ENCODE measurements at regions not wholly inside any gene's neighbourhood (a gene's known extent, or its start where the extent isn't known, plus 50 kb on each side); places are given as distances from the start of the nearest gene placed in this dataset.

- H2AFZ ChIP-seq (ENCODE audit: low read depth, low read length), result no peak overlapping the region
- DNase-seq (ENCODE audit: extremely low read depth in 1 of 4, low spot score in 3 of 4), result no peak
- ChIA-PET CTCF (ENCODE audit: low intra/inter-chr PET ratio) (no interaction called here), POLR2A (no interaction called here)
- TF ChIP-seq ZNF316 (IDR thresholded peaks at IDR 0.05), result peak; percentile 48
- TF ChIP-seq POLR2AphosphoS5 (IDR thresholded peaks at IDR 0.05; ENCODE audit: control insufficient read depth, insufficient read depth, low read depth, low read length), result no peak
- peak; percentile 45 for TF ChIP-seq C11orf30 (IDR thresholded peaks at IDR 0.05; ENCODE audit: low read depth)
- H3K27ac ChIP-seq (ENCODE audit: extremely low read depth, low read depth, low read length), result no peak overlapping the region
- no peaks in the 10 kb centered on the region for H3K9me1 ChIP-seq (ENCODE audit: control insufficient read depth, insufficient read depth, low read length)
- H3K4me1 ChIP-seq (replicated peaks in 1 of 2; ENCODE audit: control insufficient read depth in 2 of 2, insufficient read depth in 2 of 2, low read length in 2 of 2), result peaks cover 0 to 2% of the 10 kb centered on the region in 2 experiments; a peak in 2 of 5 replicates
- no peak overlapping the region for H3K4me3 ChIP-seq
- ATAC-seq, result no peak
- no peak for FAIRE-seq
- no peaks in the 10 kb centered on the region for H3K36me3 ChIP-seq (ENCODE audit: control insufficient read depth, insufficient read depth, low read length)
- H3K27me3 ChIP-seq (ENCODE audit: control insufficient read depth in 2 of 2, insufficient read depth in 2 of 2, low read length in 2 of 2), result no peaks in the 10 kb centered on the region
- 58% methylated on average over 1 of the region's 1 CpG for WGBS (ENCODE audit: insufficient coverage, low coverage, missing lambda C conversion rate)
- no peak overlapping the region for H3K9ac ChIP-seq (ENCODE audit: insufficient read depth in 1 of 2, low read depth in 2 of 2, low read length in 2 of 2)
- no TSS peak for BruUV-seq (replicated peaks)
- intact Hi-C loops (cut with micrococcal nuclease) (no loop called here), in situ Hi-C loops (cut with MboI) (no loop called here)
- no peaks in the 10 kb centered on the region for H3K9me3 ChIP-seq (replicated peaks; ENCODE audit: control insufficient read depth, insufficient read depth, low read depth, low read length)
- no peaks in the 10 kb centered on the region for H4K20me1 ChIP-seq (replicated peaks; ENCODE audit: control insufficient read depth, insufficient read depth, low read length)
- no peaks in the 10 kb centered on the region for H3K79me2 ChIP-seq (ENCODE audit: control insufficient read depth, insufficient read depth, low read length)
- H3K4me2 ChIP-seq (ENCODE audit: insufficient read depth, low read length), result no peak overlapping the region
These were observed 133.1 kb upstream of the IGSF10 start for GRCh38 chr3:151593928-151594327.

DNA sequence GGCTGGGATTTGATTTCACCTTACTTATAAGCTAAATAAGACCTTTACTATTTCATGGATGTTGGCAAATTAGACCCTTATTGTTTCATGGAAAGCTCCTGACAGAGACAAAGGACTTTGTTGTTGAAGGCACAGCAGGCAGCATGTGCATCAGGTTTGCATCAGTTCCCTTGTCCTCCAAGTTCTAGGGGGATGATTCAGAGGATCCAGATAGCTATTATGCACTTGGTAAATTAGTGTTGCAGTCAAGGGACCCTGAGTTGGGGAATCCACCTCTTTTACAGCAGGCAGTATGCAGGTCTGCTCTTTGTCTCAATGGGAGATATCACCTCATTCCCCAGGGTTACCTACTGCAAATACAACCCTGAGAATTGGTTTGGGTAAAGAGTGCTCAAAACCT is 131.4 kb upstream of the IGSF10 start:
- H3K9me3 ChIP-seq (replicated peaks; ENCODE audit: control insufficient read depth, insufficient read depth, low read depth, low read length), result no peaks in the 10 kb centered on the region
- H3K27me3 ChIP-seq (ENCODE audit: control insufficient read depth in 2 of 2, insufficient read depth in 2 of 2, low read length in 2 of 2), result no peaks in the 10 kb centered on the region
- ChIA-PET POLR2A (no interaction called here), CTCF (ENCODE audit: low intra/inter-chr PET ratio) (no interaction called here)
- no TSS peak for BruUV-seq (replicated peaks)
- DNase-seq (ENCODE audit: extremely low read depth in 1 of 4, low spot score in 3 of 4) (no peak), FAIRE-seq (no peak), ATAC-seq (no peak)
- H3K9ac ChIP-seq (ENCODE audit: insufficient read depth in 1 of 2, low read depth in 2 of 2, low read length in 2 of 2), result no peak overlapping the region
- H4K20me1 ChIP-seq (replicated peaks; ENCODE audit: control insufficient read depth, insufficient read depth, low read length), result no peaks in the 10 kb centered on the region
- intact Hi-C loops (cut with micrococcal nuclease) (no loop called here), in situ Hi-C loops (cut with MboI) (no loop called here)
- no peak overlapping the region for H3K4me2 ChIP-seq (ENCODE audit: insufficient read depth, low read length)
- no peak overlapping the region for H2AFZ ChIP-seq (ENCODE audit: low read depth, low read length)
- no peaks in the 10 kb centered on the region for H3K79me2 ChIP-seq (ENCODE audit: control insufficient read depth, insufficient read depth, low read length)
- no peaks in the 10 kb centered on the region for H3K4me1 ChIP-seq (replicated peaks in 1 of 2; ENCODE audit: control insufficient read depth in 2 of 2, insufficient read depth in 2 of 2, low read length in 2 of 2)
- no peak overlapping the region for H3K4me3 ChIP-seq
- no peaks in the 10 kb centered on the region for H3K9me1 ChIP-seq (ENCODE audit: control insufficient read depth, insufficient read depth, low read length)
- H3K36me3 ChIP-seq (ENCODE audit: control insufficient read depth, insufficient read depth, low read length), result no peaks in the 10 kb centered on the region
- H3K27ac ChIP-seq (ENCODE audit: extremely low read depth, low read depth, low read length), result no peak overlapping the region
- TF ChIP-seq, protein P1, sequence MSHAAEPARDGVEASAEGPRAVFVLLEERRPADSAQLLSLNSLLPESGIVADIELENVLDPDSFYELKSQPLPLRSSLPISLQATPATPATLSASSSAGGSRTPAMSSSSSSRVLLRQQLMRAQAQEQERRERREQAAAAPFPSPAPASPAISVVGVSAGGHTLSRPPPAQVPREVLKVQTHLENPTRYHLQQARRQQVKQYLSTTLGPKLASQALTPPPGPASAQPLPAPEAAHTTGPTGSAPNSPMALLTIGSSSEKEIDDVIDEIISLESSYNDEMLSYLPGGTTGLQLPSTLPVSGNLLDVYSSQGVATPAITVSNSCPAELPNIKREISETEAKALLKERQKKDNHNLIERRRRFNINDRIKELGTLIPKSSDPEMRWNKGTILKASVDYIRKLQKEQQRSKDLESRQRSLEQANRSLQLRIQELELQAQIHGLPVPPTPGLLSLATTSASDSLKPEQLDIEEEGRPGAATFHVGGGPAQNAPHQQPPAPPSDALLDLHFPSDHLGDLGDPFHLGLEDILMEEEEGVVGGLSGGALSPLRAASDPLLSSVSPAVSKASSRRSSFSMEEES (CRISPR knock-in tag; IDR thresholded peaks at IDR 0.05), result no peak
- no peak for TF ChIP-seq SMAD4 (CRISPR knock-in tag; conservative IDR thresholded peaks at IDR 0.05)
- no peak for TF ChIP-seq ZNF77 (CRISPR knock-in tag; IDR thresholded peaks at IDR 0.05)
- TF ChIP-seq CTBP1 (IDR thresholded peaks at IDR 0.05; ENCODE audit: borderline replicate concordance), result no peak
- no peak for TF ChIP-seq USF2 (CRISPR knock-in tag; IDR thresholded peaks at IDR 0.05)
